Liver (tissue), 8 donors: ENCODE measurements at regions not wholly inside any gene's neighbourhood (a gene's known extent, or its start where the extent isn't known, plus 50 kb on each side); places are given as distances from the start of the nearest gene placed in this dataset.

Experiments
- DNase-seq: peaks from one replicate; pipeline ENCODE4 v3.0.0-alpha.2; 2017; ENCODE audit warnings: low spot score
- H3K27ac ChIP-seq, 2 donors: one replicate each; pipeline ENCODE4 v1.7.0; 2013; ENCODE audit warnings: inconsistent platforms in 2 of 2, low read length in 2 of 2, control low read depth in 1 of 2, low read depth in 1 of 2, mild to moderate bottlenecking in 1 of 2
- H3K27me3 ChIP-seq, 4 donors: one replicate each; pipeline versions ENCODE4 v1.6.1 to v1.7.0; 2013; ENCODE audit warnings: low read length in 3 of 4, inconsistent platforms in 1 of 4, mild to moderate bottlenecking in 1 of 4, moderate library complexity in 1 of 4; ENCODE audit not compliant: control insufficient read depth in 4 of 4, insufficient read depth in 4 of 4
- H3K36me3 ChIP-seq, 4 donors: one replicate each; pipeline versions ENCODE4 v1.6.1 to v1.7.0; 2013; ENCODE audit warnings: low read length in 3 of 4, mild to moderate bottlenecking in 3 of 4, low read depth in 1 of 4, moderate library complexity in 1 of 4; ENCODE audit not compliant: control insufficient read depth in 4 of 4, insufficient read depth in 3 of 4
- H3K4me1 ChIP-seq, 4 donors: one replicate each; pipeline versions ENCODE4 v1.6.1 to v1.7.0; 2013; ENCODE audit warnings: low read length in 3 of 4, mild to moderate bottlenecking in 3 of 4, moderate library complexity in 1 of 4; ENCODE audit not compliant: control insufficient read depth in 4 of 4, insufficient read depth in 4 of 4
- H3K4me3 ChIP-seq, 3 donors: one replicate each; pipeline versions ENCODE4 v1.6.1 to v1.7.0; 2013; ENCODE audit warnings: low read length in 3 of 3, control low read depth in 1 of 3, low read depth in 1 of 3, mild to moderate bottlenecking in 1 of 3
- H3K9ac ChIP-seq, 2 donors: one replicate each; pipeline ENCODE4 v1.7.0; 2013; ENCODE audit warnings: low read length in 2 of 2, mild to moderate bottlenecking in 2 of 2, moderate library complexity in 2 of 2, control low read depth in 1 of 2, low read depth in 1 of 2
- H3K9me3 ChIP-seq, 4 donors: one replicate each; pipeline versions ENCODE4 v1.6.1 to v1.7.0; 2013; ENCODE audit warnings: low read length in 3 of 4; ENCODE audit not compliant: control insufficient read depth in 4 of 4
- ATF3 ChIP-seq: IDR thresholded peaks from 2 replicates; pipeline ENCODE4 v1.6.1; 2016; ENCODE audit warnings: antibody characterized with exemption
- CTCF ChIP-seq: fragments of 150-350 bp; IDR thresholded peaks from 2 replicates; pipeline ENCODE4 v1.5.1; 2017; ENCODE audit warnings: improper control_type of control experiment, low read depth, low read length; ENCODE audit not compliant: missing input control
- EGR1 ChIP-seq, 2 donors: IDR thresholded peaks; 2 replicates each; pipeline ENCODE4 v1.6.1; 2016 to 2018; ENCODE audit warnings: antibody characterized with exemption in 2 of 2, low read depth in 2 of 2
- FOXA1 ChIP-seq: IDR thresholded peaks from 2 replicates; pipeline ENCODE4 v1.6.1; 2016; ENCODE audit warnings: antibody characterized with exemption
- FOXA2 ChIP-seq: IDR thresholded peaks from 2 replicates; pipeline ENCODE4 v1.6.1; 2016; ENCODE audit warnings: antibody characterized with exemption
- GABPA ChIP-seq, 2 donors: IDR thresholded peaks in 1 of 2; conservative IDR thresholded peaks in 1 of 2; 2 replicates each; pipeline ENCODE4 v1.6.1; 2016; ENCODE audit warnings: antibody characterized with exemption in 2 of 2, mild to moderate bottlenecking in 1 of 2, moderate library complexity in 1 of 2
- HNF4A ChIP-seq, 2 donors: conservative IDR thresholded peaks; 2 replicates each; pipeline ENCODE4 v1.6.1; 2016; ENCODE audit warnings: antibody characterized with exemption in 2 of 2, mild to moderate bottlenecking in 2 of 2
- HNF4G ChIP-seq: IDR thresholded peaks from 2 replicates; pipeline ENCODE4 v1.6.1; 2016; ENCODE audit warnings: antibody characterized with exemption
- MAX ChIP-seq: IDR thresholded peaks from 2 replicates; pipeline ENCODE4 v1.6.1; 2016; ENCODE audit warnings: antibody characterized with exemption
- NR2F2 ChIP-seq: IDR thresholded peaks from 2 replicates; pipeline ENCODE4 v1.6.1; 2016; ENCODE audit warnings: antibody characterized with exemption
- RAD21 ChIP-seq, 2 donors: IDR thresholded peaks; 2 replicates each; pipeline ENCODE4 v1.6.1; 2016; ENCODE audit warnings: antibody characterized with exemption in 2 of 2, mild to moderate bottlenecking in 2 of 2
- RXRA ChIP-seq, 2 donors: IDR thresholded peaks; 2 replicates each; pipeline ENCODE4 v1.6.1; 2017 to 2018; ENCODE audit warnings: antibody characterized with exemption in 2 of 2, mild to moderate bottlenecking in 1 of 2
- SP1 ChIP-seq: IDR thresholded peaks from 2 replicates; pipeline ENCODE4 v1.6.1; 2018; ENCODE audit warnings: antibody characterized with exemption, mild to moderate bottlenecking
- TAF1 ChIP-seq: conservative IDR thresholded peaks from 2 replicates; pipeline ENCODE4 v1.6.1; 2016; ENCODE audit warnings: antibody characterized with exemption, mild to moderate bottlenecking
- YY1 ChIP-seq: IDR thresholded peaks from 2 replicates; pipeline ENCODE4 v1.6.1; 2016; ENCODE audit warnings: antibody characterized with exemption, mild to moderate bottlenecking
- WGBS: extraction: QIAGEN DNeasy Blood & Tissue Kit; methylation state at CpG from one replicate; pipeline ENCODE4 v1.1.7; 2013; 5-methylcytosine and 5-hydroxymethylcytosine counted together
- TF ChIP-seq, protein P1 (sequence below): IDR thresholded peaks from 2 replicates; pipeline ENCODE4 v1.6.1; 2016; ENCODE audit warnings: antibody characterized with exemption, mild to moderate bottlenecking
- donor health status: healthy.
- donor health status: healthy.
- donor health status: healthy.
- donor health status: healthy.
- donor health status: healthy.

DNA sequence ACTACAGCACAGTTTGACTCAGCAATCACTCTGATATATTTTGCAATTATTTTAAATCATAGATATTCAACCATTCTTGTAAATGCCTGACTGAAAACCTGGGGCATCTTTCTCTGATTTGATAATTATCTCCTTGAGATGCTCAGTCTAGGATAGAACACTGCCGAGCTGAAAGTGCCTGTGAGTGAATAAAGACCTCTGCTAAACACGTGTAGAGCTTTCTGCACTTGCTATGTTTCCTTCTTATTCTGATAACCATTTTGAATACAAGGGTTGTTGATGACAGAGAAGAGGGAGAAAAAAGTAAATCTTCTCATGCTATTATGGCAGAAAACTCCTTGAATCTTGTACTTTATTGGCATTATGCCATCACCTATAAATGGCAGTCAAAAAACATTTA, 1843.4 kb upstream of the IGFBP7 start:
- Histone ChIP-seq H3K4me1 (no peaks in the 10 kb centered on the region), H3K9me3 (no peaks in the 10 kb centered on the region), H3K9ac (no peak overlapping the region), H3K36me3 (no peaks in the 10 kb centered on the region), H3K27ac (no peak overlapping the region), H3K4me3 (no peak overlapping the region), H3K27me3 (peaks cover 0 to 3% (median 0%) of the 10 kb centered on the region in 4 donors)
- no peak for DNase-seq
- TF ChIP-seq SP1 (no peak), RXRA (IDR thresholded peaks at IDR 0.05) (no peak), FOXA1 (no peak), GABPA (IDR thresholded peaks at IDR 0.05 in 1 of 2, conservative IDR thresholded peaks at IDR 0.05 in 1 of 2) (no peak), YY1 (no peak), HNF4G (no peak), FOXA2 (no peak)
- TF ChIP-seq, protein P1, sequence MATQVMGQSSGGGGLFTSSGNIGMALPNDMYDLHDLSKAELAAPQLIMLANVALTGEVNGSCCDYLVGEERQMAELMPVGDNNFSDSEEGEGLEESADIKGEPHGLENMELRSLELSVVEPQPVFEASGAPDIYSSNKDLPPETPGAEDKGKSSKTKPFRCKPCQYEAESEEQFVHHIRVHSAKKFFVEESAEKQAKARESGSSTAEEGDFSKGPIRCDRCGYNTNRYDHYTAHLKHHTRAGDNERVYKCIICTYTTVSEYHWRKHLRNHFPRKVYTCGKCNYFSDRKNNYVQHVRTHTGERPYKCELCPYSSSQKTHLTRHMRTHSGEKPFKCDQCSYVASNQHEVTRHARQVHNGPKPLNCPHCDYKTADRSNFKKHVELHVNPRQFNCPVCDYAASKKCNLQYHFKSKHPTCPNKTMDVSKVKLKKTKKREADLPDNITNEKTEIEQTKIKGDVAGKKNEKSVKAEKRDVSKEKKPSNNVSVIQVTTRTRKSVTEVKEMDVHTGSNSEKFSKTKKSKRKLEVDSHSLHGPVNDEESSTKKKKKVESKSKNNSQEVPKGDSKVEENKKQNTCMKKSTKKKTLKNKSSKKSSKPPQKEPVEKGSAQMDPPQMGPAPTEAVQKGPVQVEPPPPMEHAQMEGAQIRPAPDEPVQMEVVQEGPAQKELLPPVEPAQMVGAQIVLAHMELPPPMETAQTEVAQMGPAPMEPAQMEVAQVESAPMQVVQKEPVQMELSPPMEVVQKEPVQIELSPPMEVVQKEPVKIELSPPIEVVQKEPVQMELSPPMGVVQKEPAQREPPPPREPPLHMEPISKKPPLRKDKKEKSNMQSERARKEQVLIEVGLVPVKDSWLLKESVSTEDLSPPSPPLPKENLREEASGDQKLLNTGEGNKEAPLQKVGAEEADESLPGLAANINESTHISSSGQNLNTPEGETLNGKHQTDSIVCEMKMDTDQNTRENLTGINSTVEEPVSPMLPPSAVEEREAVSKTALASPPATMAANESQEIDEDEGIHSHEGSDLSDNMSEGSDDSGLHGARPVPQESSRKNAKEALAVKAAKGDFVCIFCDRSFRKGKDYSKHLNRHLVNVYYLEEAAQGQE: no peak
- WGBS: 41% methylated on average over 2 of the region's 2 CpGs

DNA sequence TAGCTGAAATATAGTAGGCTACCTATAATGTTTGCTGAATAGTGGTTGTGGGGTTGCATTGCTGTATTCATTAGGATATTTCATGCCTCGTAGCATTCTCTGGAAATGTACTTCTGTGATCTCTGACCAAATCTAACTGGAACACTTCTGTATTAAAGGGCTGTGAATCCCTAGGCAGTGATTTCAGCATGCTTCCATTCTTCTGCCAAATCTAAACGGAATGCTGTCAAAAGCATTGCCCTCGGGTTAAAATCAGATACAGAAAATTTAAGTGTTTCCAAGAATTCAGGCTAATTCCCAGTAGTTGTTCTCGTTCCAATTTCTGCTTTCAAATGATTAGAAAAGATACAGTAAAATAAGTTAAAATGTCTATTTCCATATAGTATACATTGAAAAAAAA, 1847.5 kb upstream of the IGFBP7 start:
- 69% methylated on average over 4 of the region's 4 CpGs for WGBS
- no peak for TF ChIP-seq ATF3
- TF ChIP-seq HNF4A (conservative IDR thresholded peaks at IDR 0.05): no peak
- TF ChIP-seq EGR1 (IDR thresholded peaks at IDR 0.05; ENCODE audit: low read depth in 2 of 2): no peak
- no peak for TF ChIP-seq YY1
- no peak for TF ChIP-seq MAX
- no peak for TF ChIP-seq RXRA (IDR thresholded peaks at IDR 0.05)
- no peak for TF ChIP-seq SP1
- no peak for TF ChIP-seq CTCF
- TF ChIP-seq TAF1: no peak
- TF ChIP-seq RAD21 (IDR thresholded peaks at IDR 0.05): no peak
- no peak for TF ChIP-seq GABPA (IDR thresholded peaks at IDR 0.05 in 1 of 2, conservative IDR thresholded peaks at IDR 0.05 in 1 of 2)
- no peak for TF ChIP-seq NR2F2
- no peak overlapping the region for H3K9ac ChIP-seq
- no peak for DNase-seq
- no peaks in the 10 kb centered on the region for H3K36me3 ChIP-seq
- H3K9me3 ChIP-seq: no peaks in the 10 kb centered on the region
- no peak overlapping the region for H3K4me3 ChIP-seq
- peaks cover 0 to 3% (median 0%) of the 10 kb centered on the region in 4 donors for H3K27me3 ChIP-seq
- H3K27ac ChIP-seq: no peak overlapping the region
- H3K4me1 ChIP-seq: no peaks in the 10 kb centered on the region
